Nephron progenitor cell (in vitro differentiated cells): ENCODE measurements at regions not wholly inside any gene's neighbourhood (a gene's known extent, or its start where the extent isn't known, plus 50 kb on each side); places are given as distances from the start of the nearest gene placed in this dataset.

Source experiments
- DNase-seq: peaks from one replicate; pipeline ENCODE4 v3.0.0; 2021
- H3K27ac Mint-ChIP-seq: 2 replicates; pipeline ENCODE4 v1.8.0; 2021; ENCODE audit warnings: mild to moderate bottlenecking, moderate library complexity, mixed read lengths
- H3K27me3 Mint-ChIP-seq: 2 replicates; pipeline ENCODE4 v1.8.0; 2021; ENCODE audit warnings: mild to moderate bottlenecking, low read depth, mixed read lengths; ENCODE audit not compliant: poor library complexity
- H3K36me3 Mint-ChIP-seq: 2 replicates; pipeline ENCODE4 v1.8.0; 2021; ENCODE audit warnings: low read depth, mixed read lengths
- H3K4me1 Mint-ChIP-seq: 2 replicates; pipeline ENCODE4 v1.8.0; 2021; ENCODE audit warnings: mixed read lengths
- H3K4me3 Mint-ChIP-seq: 2 replicates; pipeline ENCODE4 v1.8.0; 2021; ENCODE audit warnings: mild to moderate bottlenecking, moderate library complexity, mixed read lengths
- H3K9me3 Mint-ChIP-seq: 2 replicates; pipeline ENCODE4 v1.8.0; 2021; ENCODE audit warnings: mild to moderate bottlenecking, moderate library complexity, mixed read lengths
- CTCF ChIP-seq: fragments of 200-600 bp; sonication (generic); IDR thresholded peaks from 2 replicates; pipeline ENCODE4 v1.5.0; 2021; ENCODE audit warnings: antibody characterized with exemption

DNA sequence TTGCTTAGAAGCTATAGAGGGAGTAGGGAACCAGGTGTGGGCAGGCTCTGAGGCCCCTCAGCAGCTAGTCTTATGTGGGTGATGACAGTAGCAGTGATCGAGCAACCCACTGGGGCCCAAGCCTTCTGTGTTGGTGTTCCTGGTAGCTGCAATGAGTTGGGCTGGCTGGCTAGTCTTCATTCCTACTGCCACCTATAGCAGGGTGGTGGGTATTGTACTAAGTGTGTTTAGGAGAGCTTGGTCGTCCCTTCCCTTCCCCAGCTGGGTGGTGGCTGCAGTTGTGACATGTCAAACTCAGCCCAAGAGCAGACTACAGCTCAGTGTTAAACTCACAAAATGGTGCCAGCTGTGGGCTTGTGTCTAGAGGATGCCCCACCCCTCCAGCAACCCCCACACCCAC lies 486.1 kb upstream of the UBE2E3 start:
- no peak overlapping the region for H3K27ac Mint-ChIP-seq
- no peak for TF ChIP-seq CTCF
- peaks cover 6% of the 10 kb centered on the region for H3K27me3 Mint-ChIP-seq
- no peaks in the 10 kb centered on the region for H3K36me3 Mint-ChIP-seq
- no peaks in the 10 kb centered on the region for H3K4me1 Mint-ChIP-seq
- H3K4me3 Mint-ChIP-seq = no peak overlapping the region
- H3K9me3 Mint-ChIP-seq = peaks cover 12% of the 10 kb centered on the region
- DNase-seq = no peak

DNA sequence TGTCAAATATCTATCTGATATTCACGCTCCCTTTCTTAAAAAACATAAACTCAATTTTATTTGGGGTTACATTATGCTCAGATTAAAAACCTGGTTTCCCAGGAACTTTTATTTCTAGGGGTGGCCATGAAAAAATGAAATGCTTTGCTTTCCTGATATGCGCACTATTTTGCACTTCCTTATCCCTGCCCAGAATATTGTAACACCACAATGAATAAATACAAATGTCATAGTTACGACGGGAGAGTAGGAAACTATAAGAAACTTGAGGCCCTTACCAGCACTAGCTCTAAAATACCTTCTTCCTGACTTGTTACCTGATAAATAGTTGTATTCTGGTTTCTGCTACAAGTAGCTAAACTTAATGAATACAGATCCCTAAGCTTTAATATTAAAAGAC lies 475.6 kb upstream of the CWC22 start:
- no peak for TF ChIP-seq CTCF
- Mint-ChIP-seq H3K36me3 (no peaks in the 10 kb centered on the region), H3K9me3 (no peaks in the 10 kb centered on the region), H3K4me1 (no peaks in the 10 kb centered on the region), H3K27me3 (no peaks in the 10 kb centered on the region), H3K27ac (no peak overlapping the region), H3K4me3 (no peak overlapping the region)
- DNase-seq = no peak

GRCh38 chr2:180481998-180482397 lies 474.9 kb upstream of the CWC22 start:
- no peaks in the 10 kb centered on the region for H3K4me1 Mint-ChIP-seq
- no peaks in the 10 kb centered on the region for H3K36me3 Mint-ChIP-seq
- no peaks in the 10 kb centered on the region for H3K9me3 Mint-ChIP-seq
- no peak for TF ChIP-seq CTCF
- H3K4me3 Mint-ChIP-seq = no peak overlapping the region
- no peak overlapping the region for H3K27ac Mint-ChIP-seq
- H3K27me3 Mint-ChIP-seq = no peaks in the 10 kb centered on the region
- DNase-seq = no peak

DNA sequence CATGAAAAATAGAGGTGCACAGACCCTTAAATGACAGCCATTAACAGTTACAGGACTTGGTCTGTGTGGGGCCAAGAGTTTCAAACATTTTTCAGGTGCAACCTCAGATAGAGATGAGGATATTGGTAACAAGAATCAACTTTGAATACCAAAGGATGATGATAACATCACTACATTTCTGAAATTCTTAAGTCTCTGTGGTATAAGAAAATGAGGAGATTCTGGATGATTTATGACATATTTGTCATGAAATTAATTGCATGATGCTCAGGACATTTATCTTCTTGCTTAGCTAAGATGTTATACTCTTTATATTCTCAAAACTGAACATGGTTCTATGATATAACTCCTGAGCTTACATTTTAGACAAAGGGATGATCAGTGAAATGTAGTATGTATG lies 471.8 kb upstream of the CWC22 start:
- Mint-ChIP-seq H3K4me1 (no peaks in the 10 kb centered on the region), H3K4me3 (no peak overlapping the region), H3K27ac (no peak overlapping the region), H3K9me3 (no peaks in the 10 kb centered on the region), H3K27me3 (no peaks in the 10 kb centered on the region), H3K36me3 (no peaks in the 10 kb centered on the region)
- DNase-seq = no peak
- no peak for TF ChIP-seq CTCF

GRCh38 chr2:180474716-180475115 lies 467.6 kb upstream of the CWC22 start:
- H3K27ac Mint-ChIP-seq = no peak overlapping the region
- no peak for TF ChIP-seq CTCF
- no peaks in the 10 kb centered on the region for H3K36me3 Mint-ChIP-seq
- H3K4me1 Mint-ChIP-seq = no peaks in the 10 kb centered on the region
- no peak for DNase-seq
- H3K27me3 Mint-ChIP-seq = no peaks in the 10 kb centered on the region
- no peak overlapping the region for H3K4me3 Mint-ChIP-seq
- H3K9me3 Mint-ChIP-seq = no peaks in the 10 kb centered on the region

DNA sequence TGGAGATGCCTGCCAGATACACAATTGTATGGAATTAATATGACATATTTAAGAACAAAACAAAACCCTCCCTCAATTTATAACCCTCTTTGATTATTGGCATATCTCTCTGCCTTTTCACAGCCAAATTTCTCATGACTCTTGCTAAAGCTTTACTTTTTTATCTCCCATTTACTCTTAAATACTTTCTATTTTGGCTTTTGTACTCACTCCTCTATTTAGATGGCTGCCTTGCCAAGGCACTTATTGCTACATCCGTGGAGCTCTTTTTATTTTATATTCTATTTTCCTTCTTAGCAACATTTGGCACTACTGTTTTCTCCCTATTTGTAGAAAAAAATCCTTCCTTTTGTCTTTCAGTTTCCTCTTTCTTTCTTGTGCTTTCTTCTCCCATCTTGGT lies 466.4 kb upstream of the CWC22 start:
- no peaks in the 10 kb centered on the region for H3K36me3 Mint-ChIP-seq
- TF ChIP-seq CTCF = no peak
- H3K9me3 Mint-ChIP-seq = peaks cover 4% of the 10 kb centered on the region
- H3K27ac Mint-ChIP-seq = no peak overlapping the region
- no peaks in the 10 kb centered on the region for H3K4me1 Mint-ChIP-seq
- DNase-seq = no peak
- H3K4me3 Mint-ChIP-seq = no peak overlapping the region
- H3K27me3 Mint-ChIP-seq = no peaks in the 10 kb centered on the region
